Stomach (tissue), 4 donors: ENCODE measurements at regions not wholly inside any gene's neighbourhood (a gene's known extent, or its start where the extent isn't known, plus 50 kb on each side); places are given as distances from the start of the nearest gene placed in this dataset.

Experiments
- POLR2A ChIP-seq, 4 donors: fragments of 450-650 bp; IDR thresholded peaks; one replicate each; pipeline ENCODE4 v1.6.1; 2016; ENCODE audit warnings: antibody characterized with exemption in 4 of 4, control low read depth in 2 of 4, mild to moderate bottlenecking in 1 of 4, moderate library complexity in 1 of 4
- POLR2AphosphoS5 ChIP-seq, 3 donors: sonication (generic); formaldehyde crosslinking; IDR thresholded peaks; one replicate each; pipeline ENCODE4 v1.6.1; 2016; ENCODE audit warnings: antibody characterized with exemption in 3 of 3
- TF ChIP-seq, protein P1 (sequence below), 7 experiments: fragments of 450-650 bp in 4 of 7; fragments of 200-600 bp in 3 of 7; sonication (generic) in 3 of 7; IDR thresholded peaks; one replicate each; pipeline ENCODE4 v1.5.1; 2016 to 2019; ENCODE audit warnings: antibody characterized with exemption in 7 of 7, control low read depth in 2 of 7, mild to moderate bottlenecking in 1 of 7

DNA sequence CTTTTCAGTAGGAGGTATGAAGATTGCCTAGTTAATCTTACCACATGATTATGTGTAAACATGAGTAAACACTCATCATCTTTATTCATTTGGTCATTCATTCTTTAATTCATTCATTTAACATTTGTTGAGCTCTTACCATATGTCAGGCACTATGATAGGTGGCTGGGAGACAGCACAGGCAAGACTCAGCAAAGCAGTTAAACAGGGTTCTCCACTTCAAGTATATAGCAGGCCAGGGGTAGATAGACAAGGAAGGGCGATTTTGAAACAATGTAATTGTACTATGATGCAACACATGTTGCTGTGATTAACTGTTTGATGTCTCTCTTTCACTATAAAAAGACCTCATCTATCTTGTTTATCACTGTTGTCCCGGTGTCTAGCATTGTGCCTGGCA lies 84.3 kb upstream of the GPR101 start:
- TF ChIP-seq POLR2AphosphoS5 (IDR thresholded peaks at IDR 0.05) (no peak), POLR2A (IDR thresholded peaks at IDR 0.05) (no peak)
- TF ChIP-seq, protein P1, sequence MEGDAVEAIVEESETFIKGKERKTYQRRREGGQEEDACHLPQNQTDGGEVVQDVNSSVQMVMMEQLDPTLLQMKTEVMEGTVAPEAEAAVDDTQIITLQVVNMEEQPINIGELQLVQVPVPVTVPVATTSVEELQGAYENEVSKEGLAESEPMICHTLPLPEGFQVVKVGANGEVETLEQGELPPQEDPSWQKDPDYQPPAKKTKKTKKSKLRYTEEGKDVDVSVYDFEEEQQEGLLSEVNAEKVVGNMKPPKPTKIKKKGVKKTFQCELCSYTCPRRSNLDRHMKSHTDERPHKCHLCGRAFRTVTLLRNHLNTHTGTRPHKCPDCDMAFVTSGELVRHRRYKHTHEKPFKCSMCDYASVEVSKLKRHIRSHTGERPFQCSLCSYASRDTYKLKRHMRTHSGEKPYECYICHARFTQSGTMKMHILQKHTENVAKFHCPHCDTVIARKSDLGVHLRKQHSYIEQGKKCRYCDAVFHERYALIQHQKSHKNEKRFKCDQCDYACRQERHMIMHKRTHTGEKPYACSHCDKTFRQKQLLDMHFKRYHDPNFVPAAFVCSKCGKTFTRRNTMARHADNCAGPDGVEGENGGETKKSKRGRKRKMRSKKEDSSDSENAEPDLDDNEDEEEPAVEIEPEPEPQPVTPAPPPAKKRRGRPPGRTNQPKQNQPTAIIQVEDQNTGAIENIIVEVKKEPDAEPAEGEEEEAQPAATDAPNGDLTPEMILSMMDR (IDR thresholded peaks at IDR 0.05): no peak
